ENCODE measurements at regions not wholly inside any gene's neighbourhood (a gene's known extent, or its start where the extent isn't known, plus 50 kb on each side); places are given as distances from the start of the nearest gene placed in this dataset.

- Histone ChIP-seq H3K27ac (ENCODE audit: low read depth, low read length) (no peak overlapping the region), H3K9me3 (ENCODE audit: control insufficient read depth in 5 of 5, low read length in 5 of 5) (no peaks in the 10 kb centered on the region), H3K27me3 (ENCODE audit: control insufficient read depth in 5 of 5, insufficient read depth in 4 of 5, low read length in 5 of 5) (no peaks in the 10 kb centered on the region), H3K4me3 (ENCODE audit: low read depth in 1 of 5, low read length in 5 of 5) (no peak overlapping the region), H3K9ac (ENCODE audit: low read length in 5 of 5) (no peak overlapping the region), H3K36me3 (ENCODE audit: control insufficient read depth in 5 of 5, insufficient read depth in 5 of 5, low read length in 5 of 5) (no peaks in the 10 kb centered on the region), H3K4me1 (ENCODE audit: control insufficient read depth in 5 of 5, insufficient read depth in 5 of 5, low read length in 5 of 5) (peaks cover 0 to 10% (median 8%) of the 10 kb centered on the region in 5 donors)
Measured at GRCh38 chr12:46452776-46453175, 80.2 kb upstream of the SLC38A2 start.

GRCh38 chr12:46452061-46452615 is 79.6 kb upstream of the SLC38A2 start:
- Histone ChIP-seq H3K36me3 (ENCODE audit: control insufficient read depth in 5 of 5, insufficient read depth in 5 of 5, low read length in 5 of 5) (no peaks in the 10 kb centered on the region), H3K9me3 (ENCODE audit: control insufficient read depth in 5 of 5, low read length in 5 of 5) (no peaks in the 10 kb centered on the region), H3K27ac (ENCODE audit: low read depth, low read length) (no peak overlapping the region), H3K9ac (ENCODE audit: low read length in 5 of 5) (no peak overlapping the region), H3K27me3 (ENCODE audit: control insufficient read depth in 5 of 5, insufficient read depth in 4 of 5, low read length in 5 of 5) (no peaks in the 10 kb centered on the region), H3K4me1 (ENCODE audit: control insufficient read depth in 5 of 5, insufficient read depth in 5 of 5, low read length in 5 of 5) (peaks cover 0 to 10% (median 8%) of the 10 kb centered on the region in 5 donors), H3K4me3 (ENCODE audit: low read depth in 1 of 5, low read length in 5 of 5) (no peak overlapping the region)

- Histone ChIP-seq H3K4me3 (ENCODE audit: low read depth in 1 of 5, low read length in 5 of 5) (no peak overlapping the region), H3K9ac (ENCODE audit: low read length in 5 of 5) (no peak overlapping the region), H3K36me3 (ENCODE audit: control insufficient read depth in 5 of 5, insufficient read depth in 5 of 5, low read length in 5 of 5) (no peaks in the 10 kb centered on the region), H3K4me1 (ENCODE audit: control insufficient read depth in 5 of 5, insufficient read depth in 5 of 5, low read length in 5 of 5) (peaks cover 0 to 11% (median 10%) of the 10 kb centered on the region in 5 donors), H3K27me3 (ENCODE audit: control insufficient read depth in 5 of 5, insufficient read depth in 4 of 5, low read length in 5 of 5) (no peaks in the 10 kb centered on the region), H3K27ac (ENCODE audit: low read depth, low read length) (no peak overlapping the region), H3K9me3 (ENCODE audit: control insufficient read depth in 5 of 5, low read length in 5 of 5) (no peaks in the 10 kb centered on the region)
Measured at GRCh38 chr12:46451276-46452021, 78.9 kb upstream of the SLC38A2 start.

- H3K9ac ChIP-seq (ENCODE audit: low read length in 5 of 5), result no peak overlapping the region
- peaks cover 0 to 22% (median 5%) of the 10 kb centered on the region in 5 donors for H3K4me1 ChIP-seq (ENCODE audit: control insufficient read depth in 5 of 5, insufficient read depth in 5 of 5, low read length in 5 of 5)
- no peaks in the 10 kb centered on the region for H3K36me3 ChIP-seq (ENCODE audit: control insufficient read depth in 5 of 5, insufficient read depth in 5 of 5, low read length in 5 of 5)
- H3K4me3 ChIP-seq (ENCODE audit: low read depth in 1 of 5, low read length in 5 of 5), result no peak overlapping the region
- H3K27ac ChIP-seq (ENCODE audit: low read depth, low read length), result no peak overlapping the region
- H3K9me3 ChIP-seq (ENCODE audit: control insufficient read depth in 5 of 5, low read length in 5 of 5), result no peaks in the 10 kb centered on the region
- H3K27me3 ChIP-seq (ENCODE audit: control insufficient read depth in 5 of 5, insufficient read depth in 4 of 5, low read length in 5 of 5), result no peaks in the 10 kb centered on the region
Measured at GRCh38 chr12:46450279-46450748, 77.7 kb upstream of the SLC38A2 start.

- Histone ChIP-seq H3K4me1 (ENCODE audit: control insufficient read depth in 5 of 5, insufficient read depth in 5 of 5, low read length in 5 of 5) (peaks cover 0 to 27% (median 5%) of the 10 kb centered on the region in 5 donors), H3K27ac (ENCODE audit: low read depth, low read length) (no peak overlapping the region), H3K9ac (ENCODE audit: low read length in 5 of 5) (no peak overlapping the region), H3K4me3 (ENCODE audit: low read depth in 1 of 5, low read length in 5 of 5) (no peak overlapping the region), H3K27me3 (ENCODE audit: control insufficient read depth in 5 of 5, insufficient read depth in 4 of 5, low read length in 5 of 5) (no peaks in the 10 kb centered on the region), H3K36me3 (ENCODE audit: control insufficient read depth in 5 of 5, insufficient read depth in 5 of 5, low read length in 5 of 5) (no peaks in the 10 kb centered on the region), H3K9me3 (ENCODE audit: control insufficient read depth in 5 of 5, low read length in 5 of 5) (no peaks in the 10 kb centered on the region)
Measured at GRCh38 chr12:46449856-46450255, 77.3 kb upstream of the SLC38A2 start.

- Histone ChIP-seq H3K4me3 (ENCODE audit: low read depth in 1 of 5, low read length in 5 of 5) (no peak overlapping the region), H3K9ac (ENCODE audit: low read length in 5 of 5) (no peak overlapping the region), H3K36me3 (ENCODE audit: control insufficient read depth in 5 of 5, insufficient read depth in 5 of 5, low read length in 5 of 5) (no peaks in the 10 kb centered on the region), H3K27me3 (ENCODE audit: control insufficient read depth in 5 of 5, insufficient read depth in 4 of 5, low read length in 5 of 5) (no peaks in the 10 kb centered on the region), H3K4me1 (ENCODE audit: control insufficient read depth in 5 of 5, insufficient read depth in 5 of 5, low read length in 5 of 5) (peaks cover 0 to 27% (median 5%) of the 10 kb centered on the region in 5 donors), H3K9me3 (ENCODE audit: control insufficient read depth in 5 of 5, low read length in 5 of 5) (no peaks in the 10 kb centered on the region), H3K27ac (ENCODE audit: low read depth, low read length) (no peak overlapping the region)
Measured at GRCh38 chr12:46449316-46449715, 76.7 kb upstream of the SLC38A2 start.

- H3K36me3 ChIP-seq (ENCODE audit: control insufficient read depth in 5 of 5, insufficient read depth in 5 of 5, low read length in 5 of 5), result no peaks in the 10 kb centered on the region
- no peak overlapping the region for H3K4me3 ChIP-seq (ENCODE audit: low read depth in 1 of 5, low read length in 5 of 5)
- no peaks in the 10 kb centered on the region for H3K9me3 ChIP-seq (ENCODE audit: control insufficient read depth in 5 of 5, low read length in 5 of 5)
- no peak overlapping the region for H3K9ac ChIP-seq (ENCODE audit: low read length in 5 of 5)
- H3K27ac ChIP-seq (ENCODE audit: low read depth, low read length), result no peak overlapping the region
- peaks cover 0 to 27% (median 5%) of the 10 kb centered on the region in 5 donors for H3K4me1 ChIP-seq (ENCODE audit: control insufficient read depth in 5 of 5, insufficient read depth in 5 of 5, low read length in 5 of 5)
- H3K27me3 ChIP-seq (ENCODE audit: control insufficient read depth in 5 of 5, insufficient read depth in 4 of 5, low read length in 5 of 5), result no peaks in the 10 kb centered on the region
Measured at GRCh38 chr12:46446645-46447044, 74.1 kb upstream of the SLC38A2 start.

- Histone ChIP-seq H3K4me1 (ENCODE audit: control insufficient read depth in 5 of 5, insufficient read depth in 5 of 5, low read length in 5 of 5) (peaks cover 0 to 26% (median 5%) of the 10 kb centered on the region in 5 donors), H3K9ac (ENCODE audit: low read length in 5 of 5) (no peak overlapping the region), H3K27ac (ENCODE audit: low read depth, low read length) (no peak overlapping the region)
Measured at GRCh38 chr12:46445551-46446235, 73.1 kb upstream of the SLC38A2 start.

GRCh38 chr12:46445093-46445492 is 72.5 kb upstream of the SLC38A2 start:
- no peak overlapping the region for H3K4me3 ChIP-seq (ENCODE audit: low read depth in 1 of 5, low read length in 5 of 5)
- H3K9me3 ChIP-seq (ENCODE audit: control insufficient read depth in 5 of 5, low read length in 5 of 5), result no peaks in the 10 kb centered on the region
- peaks cover 0 to 20% (median 0%) of the 10 kb centered on the region in 5 donors for H3K4me1 ChIP-seq (ENCODE audit: control insufficient read depth in 5 of 5, insufficient read depth in 5 of 5, low read length in 5 of 5)
- no peaks in the 10 kb centered on the region for H3K27me3 ChIP-seq (ENCODE audit: control insufficient read depth in 5 of 5, insufficient read depth in 4 of 5, low read length in 5 of 5)
- H3K9ac ChIP-seq (ENCODE audit: low read length in 5 of 5), result no peak overlapping the region
- H3K27ac ChIP-seq (ENCODE audit: low read depth, low read length), result no peak overlapping the region
- H3K36me3 ChIP-seq (ENCODE audit: control insufficient read depth in 5 of 5, insufficient read depth in 5 of 5, low read length in 5 of 5), result no peaks in the 10 kb centered on the region

More at GRCh38 chr12:46445551-46446235, 73.1 kb upstream of the SLC38A2 start:
- H3K4me3 ChIP-seq (ENCODE audit: low read depth in 1 of 5, low read length in 5 of 5), result no peak overlapping the region
- no peaks in the 10 kb centered on the region for H3K27me3 ChIP-seq (ENCODE audit: control insufficient read depth in 5 of 5, insufficient read depth in 4 of 5, low read length in 5 of 5)
- no peaks in the 10 kb centered on the region for H3K9me3 ChIP-seq (ENCODE audit: control insufficient read depth in 5 of 5, low read length in 5 of 5)
- no peaks in the 10 kb centered on the region for H3K36me3 ChIP-seq (ENCODE audit: control insufficient read depth in 5 of 5, insufficient read depth in 5 of 5, low read length in 5 of 5)

Measured in subcutaneous abdominal adipose tissue (tissue), 5 donors.